OCI-LY7 (cell line): ENCODE measurements at regions not wholly inside any gene's neighbourhood (a gene's known extent, or its start where the extent isn't known, plus 50 kb on each side); places are given as distances from the start of the nearest gene placed in this dataset.

ENCODE experiments used
- BruUV-seq: library from RNA; stranded (reverse); fragments of 400-500 nt; replicated peaks from 2 replicates; lab custom pipeline; 2021; lab: Mats Ljungman, UMichigan
- CTCF ChIA-PET: fragments of 300-600 bp; sonication (Branson Sonifier 250); formaldehyde crosslinking; loops from one replicate; lab custom pipeline; 2022; ENCODE audit warnings: antibody characterized with exemption; ENCODE audit not compliant: unreplicated experiment; lab: Charles Lee
- POLR2A ChIA-PET: fragments of 300-600 bp; sonication (Branson Sonifier 250); formaldehyde crosslinking; loops from one replicate; lab custom pipeline; 2022; ENCODE audit warnings: antibody characterized with exemption; lab: Charles Lee
- DNase-seq: peaks from one replicate; pipeline ENCODE4 v3.0.0-alpha.2; 2015; ENCODE audit warnings: low spot score
- H2AFZ ChIP-seq: fragments of 200-600 bp; sonication (generic), shearing (Covaris generic); 2 replicates; pipeline ENCODE4 v1.6.1; 2014; ENCODE audit warnings: mild to moderate bottlenecking, antibody characterized with exemption, low read length, moderate library complexity
- H3K27ac ChIP-seq: fragments of 200-600 bp; sonication (generic); 2 replicates; pipeline ENCODE4 v1.5.1; 2014; ENCODE audit warnings: mixed run types, low read depth, mild to moderate bottlenecking, moderate library complexity, low read length, inconsistent platforms; ENCODE audit not compliant: poor library complexity, severe bottlenecking
- H3K36me3 ChIP-seq: fragments of 200-600 bp; sonication (generic); 2 replicates; pipeline ENCODE4 v1.6.1; 2014; ENCODE audit warnings: mild to moderate bottlenecking, antibody characterized with exemption, low read length, moderate library complexity, mixed read lengths; ENCODE audit not compliant: insufficient read depth
- H3K4me1 ChIP-seq: fragments of 200-600 bp; sonication (generic); 2 replicates; pipeline ENCODE4 v1.5.1; 2014; ENCODE audit warnings: mild to moderate bottlenecking, low read length; ENCODE audit not compliant: insufficient read depth, poor library complexity, severe bottlenecking
- H3K4me2 ChIP-seq: fragments of 200-600 bp; sonication (generic); 2 replicates; pipeline ENCODE4 v1.6.1; 2014; ENCODE audit warnings: mild to moderate bottlenecking, low read length
- H3K4me3 ChIP-seq: fragments of 200-600 bp; sonication (generic); 2 replicates; pipeline ENCODE4 v1.5.1; 2014; ENCODE audit warnings: mild to moderate bottlenecking, low read depth, low read length; ENCODE audit not compliant: poor library complexity, severe bottlenecking
- H3K79me2 ChIP-seq: fragments of 200-600 bp; sonication (generic); 2 replicates; pipeline ENCODE4 v1.6.1; 2016; ENCODE audit warnings: low read depth, mild to moderate bottlenecking, low read length, moderate library complexity, mixed read lengths; ENCODE audit not compliant: insufficient read depth
- H3K9me2 ChIP-seq: fragments of 200-600 bp; sonication (generic); 2 replicates; pipeline ENCODE4 v1.6.1; 2016; ENCODE audit warnings: mild to moderate bottlenecking, low read length, mixed read lengths; ENCODE audit not compliant: insufficient read depth
- H3K9me3 ChIP-seq: fragments of 200-600 bp; sonication (generic); 2 replicates; pipeline ENCODE4 v1.6.1; 2014; ENCODE audit warnings: mild to moderate bottlenecking, mixed run types, low read length, mixed read lengths
- H4K20me1 ChIP-seq: fragments of 200-600 bp; sonication (generic); 2 replicates; pipeline ENCODE4 v1.6.1; 2014; ENCODE audit warnings: mild to moderate bottlenecking, antibody characterized with exemption, low read length, moderate library complexity, mixed read lengths; ENCODE audit not compliant: insufficient read depth
- CTCF ChIP-seq: fragments of 200-600 bp; sonication (generic); conservative IDR thresholded peaks from 2 replicates; pipeline ENCODE4 v1.5.1; 2014; ENCODE audit warnings: mild to moderate bottlenecking, antibody characterized with exemption, low read length, moderate library complexity, mixed read lengths
- EZH2phosphoT487 ChIP-seq: fragments of 200-600 bp; sonication (generic); IDR thresholded peaks from 2 replicates; pipeline ENCODE4 v1.6.1; 2018; ENCODE audit warnings: low read depth, borderline replicate concordance, mild to moderate bottlenecking, mixed run types, antibody characterized with exemption, low read length, moderate library complexity, mixed read lengths
- intact Hi-C: fragments of 100-400 bp; cut with micrococcal nuclease; formaldehyde crosslinking; loops from one replicate; pipeline ENCODE4 v1.10.0; 2022; ENCODE audit not compliant: unreplicated experiment

GRCh38 chr3:21256932-21257331, 494.1 kb downstream of the ZNF385D start:
- Histone ChIP-seq H3K4me3 (no peak overlapping the region), H2AFZ (no peak overlapping the region), H3K36me3 (no peaks in the 10 kb centered on the region), H3K9me2 (no peaks in the 10 kb centered on the region), H4K20me1 (no peaks in the 10 kb centered on the region), H3K27ac (no peak overlapping the region), H3K4me1 (no peaks in the 10 kb centered on the region), H3K4me2 (no peak overlapping the region), H3K79me2 (no peaks in the 10 kb centered on the region), H3K9me3 (no peaks in the 10 kb centered on the region)
- intact Hi-C loops: no loop called here
- ChIA-PET POLR2A (no interaction called here), CTCF (no interaction called here)
- no TSS peak for BruUV-seq
- TF ChIP-seq CTCF (no peak), EZH2phosphoT487 (no peak)
- DNase-seq: no peak

GRCh38 chr3:21238661-21239060, 512.3 kb downstream of the ZNF385D start:
- H3K9me2 ChIP-seq: no peaks in the 10 kb centered on the region
- H3K4me3 ChIP-seq: no peak overlapping the region
- POLR2A ChIA-PET: interaction anchor here (0.6 kb wide), 1 partner anchor 1357 kb away, joined by 3 read pairs; no protein-coding TSS in a partner anchor
- no peak overlapping the region for H2AFZ ChIP-seq
- no peak overlapping the region for H3K27ac ChIP-seq
- no peaks in the 10 kb centered on the region for H4K20me1 ChIP-seq
- H3K36me3 ChIP-seq: no peaks in the 10 kb centered on the region
- CTCF ChIA-PET: no interaction called here
- BruUV-seq: no TSS peak
- no peaks in the 10 kb centered on the region for H3K9me3 ChIP-seq
- no peak for DNase-seq
- no peaks in the 10 kb centered on the region for H3K79me2 ChIP-seq
- TF ChIP-seq CTCF (no peak), EZH2phosphoT487 (no peak)
- H3K4me2 ChIP-seq: no peak overlapping the region
- no peaks in the 10 kb centered on the region for H3K4me1 ChIP-seq
- intact Hi-C loops: no loop called here

GRCh38 chr3:21237638-21238037, 513.4 kb downstream of the ZNF385D start:
- H3K79me2 ChIP-seq: no peaks in the 10 kb centered on the region
- H3K4me1 ChIP-seq: no peaks in the 10 kb centered on the region
- BruUV-seq: no TSS peak
- intact Hi-C loops: no loop called here
- H4K20me1 ChIP-seq: no peaks in the 10 kb centered on the region; the same call in 1 of the 2 replicates
- H3K36me3 ChIP-seq: no peaks in the 10 kb centered on the region
- no peak overlapping the region for H3K4me2 ChIP-seq
- DNase-seq: no peak
- ChIA-PET CTCF (no interaction called here), POLR2A (interaction anchor here (0.7 kb wide), 1 partner anchor 290 kb away, joined by 5 read pairs; no protein-coding TSS in a partner anchor)
- no peak overlapping the region for H2AFZ ChIP-seq
- no peak for TF ChIP-seq EZH2phosphoT487
- no peak for TF ChIP-seq CTCF
- H3K4me3 ChIP-seq: no peak overlapping the region
- H3K27ac ChIP-seq: no peak overlapping the region
- no peaks in the 10 kb centered on the region for H3K9me2 ChIP-seq
- no peaks in the 10 kb centered on the region for H3K9me3 ChIP-seq
